AG09309 (cell line): ENCODE measurements at regions not wholly inside any gene's neighbourhood (a gene's known extent, or its start where the extent isn't known, plus 50 kb on each side); places are given as distances from the start of the nearest gene placed in this dataset.

Source experiments
- DNase-seq: peaks from one replicate; pipeline ENCODE4 v3.0.0-alpha.2; 2010; ENCODE audit warnings: low read depth
- H3K4me3 ChIP-seq: 2 replicates; pipeline ENCODE4 v1.5.1; 2011; ENCODE audit warnings: mild to moderate bottlenecking, low read depth, low read length, moderate library complexity; ENCODE audit not compliant: control insufficient read depth
- TF ChIP-seq, protein P1 (sequence below): IDR thresholded peaks from 2 replicates; pipeline ENCODE4 v1.5.1; 2011; ENCODE audit warnings: mild to moderate bottlenecking, low read depth, low read length, inconsistent platforms; ENCODE audit not compliant: insufficient read depth, control insufficient read depth; ENCODE audit errors: missing control alignments

DNA sequence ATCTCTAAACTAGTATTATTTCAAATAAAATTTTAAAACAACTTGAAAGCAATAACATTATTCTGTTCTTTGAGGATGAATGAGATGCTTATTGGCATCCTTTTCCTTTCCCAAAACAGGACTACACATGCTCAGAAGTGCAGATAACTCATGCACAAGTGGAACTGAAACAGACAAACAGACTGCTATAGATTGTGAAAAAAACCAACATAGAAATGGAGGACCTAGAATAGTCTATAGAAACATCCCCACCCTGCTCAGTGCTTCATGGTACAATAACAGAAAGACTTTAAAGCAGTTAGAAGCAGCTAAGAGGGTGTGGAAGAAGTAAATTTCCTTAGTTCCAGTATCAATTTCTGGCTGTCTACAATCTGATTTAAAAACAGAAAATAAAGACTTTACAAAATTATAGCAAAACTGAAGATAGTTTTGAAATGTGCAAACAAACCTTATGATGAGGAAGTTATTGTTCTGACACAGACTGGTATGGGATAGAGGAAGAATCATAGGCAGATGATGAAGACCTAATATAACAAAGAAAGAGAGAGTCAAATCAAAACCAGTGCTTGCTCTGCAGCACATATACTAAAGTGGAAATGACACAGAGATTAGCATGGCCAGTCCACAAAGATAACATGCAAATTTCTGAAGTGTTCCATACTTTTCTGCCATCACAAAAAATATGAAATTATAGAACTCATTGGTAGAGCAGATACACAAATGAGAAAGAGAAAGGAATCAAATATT is 1025.4 kb downstream of the SQOR start:
- no peak for DNase-seq

DNA sequence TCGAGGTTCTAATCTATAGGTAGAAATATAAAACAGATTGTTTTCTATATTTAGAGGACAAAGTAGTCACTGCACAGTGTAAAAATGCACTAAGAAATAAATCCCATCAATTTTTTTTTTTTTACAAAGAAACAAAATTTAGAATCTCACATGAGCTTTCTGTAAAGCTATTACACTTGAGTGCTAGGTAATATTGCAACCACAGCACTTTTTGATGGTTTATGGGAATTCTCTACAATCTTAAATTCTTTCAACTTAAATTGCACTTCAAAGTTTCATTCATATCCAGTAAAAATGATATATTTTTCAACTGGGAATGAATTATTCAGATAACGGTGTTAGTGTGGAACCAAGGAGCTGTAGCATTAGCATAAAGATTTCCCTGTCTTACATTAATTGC is 1035.4 kb downstream of the SQOR start:
- DNase-seq, result no peak
- no peak overlapping the region for H3K4me3 ChIP-seq
- TF ChIP-seq, protein P1, sequence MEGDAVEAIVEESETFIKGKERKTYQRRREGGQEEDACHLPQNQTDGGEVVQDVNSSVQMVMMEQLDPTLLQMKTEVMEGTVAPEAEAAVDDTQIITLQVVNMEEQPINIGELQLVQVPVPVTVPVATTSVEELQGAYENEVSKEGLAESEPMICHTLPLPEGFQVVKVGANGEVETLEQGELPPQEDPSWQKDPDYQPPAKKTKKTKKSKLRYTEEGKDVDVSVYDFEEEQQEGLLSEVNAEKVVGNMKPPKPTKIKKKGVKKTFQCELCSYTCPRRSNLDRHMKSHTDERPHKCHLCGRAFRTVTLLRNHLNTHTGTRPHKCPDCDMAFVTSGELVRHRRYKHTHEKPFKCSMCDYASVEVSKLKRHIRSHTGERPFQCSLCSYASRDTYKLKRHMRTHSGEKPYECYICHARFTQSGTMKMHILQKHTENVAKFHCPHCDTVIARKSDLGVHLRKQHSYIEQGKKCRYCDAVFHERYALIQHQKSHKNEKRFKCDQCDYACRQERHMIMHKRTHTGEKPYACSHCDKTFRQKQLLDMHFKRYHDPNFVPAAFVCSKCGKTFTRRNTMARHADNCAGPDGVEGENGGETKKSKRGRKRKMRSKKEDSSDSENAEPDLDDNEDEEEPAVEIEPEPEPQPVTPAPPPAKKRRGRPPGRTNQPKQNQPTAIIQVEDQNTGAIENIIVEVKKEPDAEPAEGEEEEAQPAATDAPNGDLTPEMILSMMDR, result no peak

More for the DNA sequence above, 1025.4 kb downstream of the SQOR start:
- TF ChIP-seq, protein P1, result no peak
- H3K4me3 ChIP-seq, result no peak overlapping the region

DNA sequence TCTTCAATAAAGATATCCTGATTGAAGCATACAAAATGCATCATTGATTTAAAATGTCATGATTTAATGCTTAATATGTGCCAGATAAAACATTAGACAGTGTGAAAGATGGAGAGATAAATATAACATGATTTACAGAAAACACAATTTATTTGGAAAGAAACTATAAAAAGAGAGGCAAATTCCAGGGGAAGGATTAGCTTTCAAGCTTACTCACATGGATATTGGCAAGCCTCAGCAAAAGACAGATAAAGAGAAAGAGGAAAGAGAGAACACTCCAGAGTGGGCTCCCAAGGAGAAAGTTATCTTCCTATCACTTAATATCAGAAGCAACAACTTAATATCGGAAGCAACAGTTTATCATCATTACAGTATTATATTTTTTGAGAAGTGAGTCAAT is 1036.5 kb downstream of the SQOR start:
- TF ChIP-seq, protein P1, result no peak
- no peak for DNase-seq

DNA sequence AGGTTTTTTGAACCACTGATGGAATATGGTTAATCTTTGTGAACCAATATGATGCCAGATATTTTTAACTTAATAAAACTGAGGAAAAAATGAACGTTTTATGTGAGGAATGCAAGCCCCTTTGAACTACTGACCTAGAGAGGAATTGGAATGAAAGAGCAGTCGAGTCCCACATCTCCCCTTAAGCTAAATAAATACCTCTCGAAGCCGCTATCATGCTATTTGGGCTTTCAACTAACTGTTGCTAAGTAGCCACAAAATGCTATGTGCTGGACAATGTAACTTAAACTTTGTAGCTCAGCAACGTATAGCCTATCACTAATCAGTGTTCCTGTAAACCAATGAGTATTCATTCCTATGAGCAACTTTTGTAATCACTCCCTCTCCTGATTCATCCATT is 1037.2 kb downstream of the SQOR start:
- no peak overlapping the region for H3K4me3 ChIP-seq
- TF ChIP-seq, protein P1, result no peak
- DNase-seq, result no peak

More for the DNA sequence above, 1036.5 kb downstream of the SQOR start:
- H3K4me3 ChIP-seq, result no peak overlapping the region

DNA sequence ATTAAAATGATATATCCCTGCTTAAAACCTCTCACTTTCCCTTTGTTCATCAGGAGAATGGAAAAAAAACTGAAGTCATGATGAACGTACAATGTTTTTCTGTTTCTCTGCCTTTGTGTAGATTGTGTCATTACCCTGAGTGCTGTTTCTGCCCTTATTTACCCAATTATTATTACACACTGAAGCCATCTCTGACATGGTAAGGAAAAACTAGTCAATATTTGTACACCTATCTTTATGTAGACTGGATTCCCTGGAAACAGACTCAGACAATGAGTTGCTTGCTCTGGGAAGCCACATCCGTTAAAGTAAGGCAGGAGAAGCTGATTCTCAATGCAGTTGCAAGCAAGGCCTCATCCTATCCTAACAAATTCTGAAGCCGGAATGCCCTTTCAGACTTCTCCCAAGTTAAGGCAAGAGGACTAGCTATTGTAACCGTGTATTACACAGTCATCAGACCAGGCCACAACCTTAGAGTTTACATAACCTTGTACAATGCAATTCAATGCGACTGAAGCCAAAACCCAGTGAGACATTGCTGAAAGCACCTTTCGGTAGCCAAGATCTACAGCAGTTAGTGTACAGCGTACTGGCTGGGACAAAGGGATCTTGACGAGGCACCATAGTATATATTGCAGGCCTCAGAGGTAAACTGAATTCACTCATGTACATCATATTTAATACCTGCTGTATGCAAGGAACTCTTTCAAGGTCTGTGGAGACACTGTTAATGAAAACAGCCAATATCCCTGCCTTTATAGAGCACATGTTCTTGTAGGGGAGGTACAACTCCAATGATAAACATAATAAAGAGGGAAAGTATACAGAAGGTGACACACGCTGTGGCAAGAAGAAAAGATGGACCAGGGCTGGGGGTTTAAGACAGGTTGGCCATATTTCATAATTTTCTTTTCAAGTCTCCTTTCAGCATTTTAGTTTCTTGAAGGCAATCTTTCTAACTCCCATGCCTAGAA is 1040.8 kb upstream of the SEMA6D start:
- TF ChIP-seq, protein P1, result no peak
- DNase-seq, result no peak
- no peak overlapping the region for H3K4me3 ChIP-seq

DNA sequence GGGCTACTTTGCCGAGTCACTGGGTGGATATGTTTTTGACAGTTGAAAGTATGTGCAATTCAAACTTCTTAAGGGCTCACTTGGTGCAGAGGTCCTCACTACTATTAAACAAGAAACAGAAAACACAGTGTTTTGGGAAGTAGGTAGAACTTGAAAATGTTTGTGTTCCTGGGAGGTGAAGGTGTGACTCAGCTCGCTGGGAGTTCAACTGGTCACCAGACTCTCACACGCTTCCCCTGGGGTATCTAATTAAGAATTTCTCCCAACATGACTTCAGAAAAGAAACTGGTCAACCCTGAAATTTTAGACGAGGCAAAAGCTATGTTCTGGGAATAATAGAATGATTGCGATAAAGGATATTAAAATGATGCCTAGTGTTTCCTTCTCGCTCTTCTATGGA is 1039.8 kb upstream of the SEMA6D start:
- no peak for DNase-seq
- TF ChIP-seq, protein P1, result no peak
- H3K4me3 ChIP-seq, result no peak overlapping the region
